ENCODE measurements at regions not wholly inside any gene's neighbourhood (a gene's known extent, or its start where the extent isn't known, plus 50 kb on each side); places are given as distances from the start of the nearest gene placed in this dataset.
A peak's percentile ranks its signal among the peaks of the same experiment; 100 is the strongest.

GRCh38 chr14:42683707-42684106 is 1077.0 kb downstream of the LRFN5 start:
- no peak for DNase-seq

- DNase-seq: no peak
These were observed 1070.0 kb downstream of the LRFN5 start for GRCh38 chr14:42676636-42677035.

GRCh38 chr14:42673963-42674362 is 1067.3 kb downstream of the LRFN5 start:
- DNase-seq: no peak

GRCh38 chr14:42671636-42672035 is 1065.0 kb downstream of the LRFN5 start:
- no peak for DNase-seq

GRCh38 chr14:42665083-42665482 is 1058.4 kb downstream of the LRFN5 start:
- no peak for DNase-seq

- no peak for DNase-seq
These were observed 1057.5 kb downstream of the LRFN5 start for GRCh38 chr14:42664190-42664589.

GRCh38 chr14:42654707-42655106 is 1048.0 kb downstream of the LRFN5 start:
- no peak for DNase-seq

GRCh38 chr14:42642787-42643186 is 1036.1 kb downstream of the LRFN5 start:
- DNase-seq: no peak

- DNase-seq: no peak
These were observed 1026.9 kb downstream of the LRFN5 start for GRCh38 chr14:42633504-42634095.

- no peak for DNase-seq
These were observed 1022.9 kb downstream of the LRFN5 start for GRCh38 chr14:42629553-42629952.

GRCh38 chr14:42628602-42629001 is 1021.9 kb downstream of the LRFN5 start:
- no peak for DNase-seq

GRCh38 chr14:42626986-42627385 is 1020.3 kb downstream of the LRFN5 start:
- peak; percentile 32 for DNase-seq

- no peak for DNase-seq
These were observed 1018.5 kb downstream of the LRFN5 start for GRCh38 chr14:42624980-42625761.

GRCh38 chr14:42617005-42617404 is 1010.3 kb downstream of the LRFN5 start:
- no peak for DNase-seq

GRCh38 chr14:42606839-42607238 is 1000.2 kb downstream of the LRFN5 start:
- no peak for DNase-seq

- no peak for DNase-seq
These were observed 995.7 kb downstream of the LRFN5 start for GRCh38 chr14:42602336-42602845.

- DNase-seq: no peak
These were observed 965.4 kb downstream of the LRFN5 start for GRCh38 chr14:42572032-42572431.

- DNase-seq: no peak
These were observed 962.6 kb downstream of the LRFN5 start for GRCh38 chr14:42569227-42569626.

GRCh38 chr14:42565556-42565955 is 958.9 kb downstream of the LRFN5 start:
- DNase-seq: no peak

GRCh38 chr14:42563313-42563712 is 956.6 kb downstream of the LRFN5 start:
- no peak for DNase-seq

GRCh38 chr14:42556551-42556950 is 949.9 kb downstream of the LRFN5 start:
- peak; percentile 59 for DNase-seq

- no peak for DNase-seq
These were observed 948.7 kb downstream of the LRFN5 start for GRCh38 chr14:42555365-42555764.

GRCh38 chr14:42554091-42554490 is 947.4 kb downstream of the LRFN5 start:
- DNase-seq: no peak

GRCh38 chr14:42550310-42550709 is 943.6 kb downstream of the LRFN5 start:
- no peak for DNase-seq

GRCh38 chr14:42548349-42548748 is 941.7 kb downstream of the LRFN5 start:
- DNase-seq: no peak
